ENCODE measurements at regions not wholly inside any gene's neighbourhood (a gene's known extent, or its start where the extent isn't known, plus 50 kb on each side); places are given as distances from the start of the nearest gene placed in this dataset.

GRCh38 chr16:76201385-76201784 lies 75.8 kb upstream of the CNTNAP4 start:
- Histone ChIP-seq H3K27me3 (no peaks in the 10 kb centered on the region), H3K4me3 (no peak overlapping the region), H3K27ac (no peak overlapping the region), H3K36me3 (no peaks in the 10 kb centered on the region), H3K4me1 (no peaks in the 10 kb centered on the region), H3K9me3 (no peaks in the 10 kb centered on the region)
- intact Hi-C loops (cut with DNase I), result no loop called here
- no peak for DNase-seq
- 51 to 67% methylated on average over 2 of the region's 2 CpGs for WGBS, 2 donors
- TF ChIP-seq POLR2A (IDR thresholded peaks at IDR 0.05), result no peak
- no peak for TF ChIP-seq POLR2AphosphoS5 (IDR thresholded peaks at IDR 0.05)
- TF ChIP-seq CTCF (IDR thresholded peaks at IDR 0.05), result no peak
- TF ChIP-seq EP300 (IDR thresholded peaks at IDR 0.05), result no peak

GRCh38 chr16:76204249-76204648 lies 73.0 kb upstream of the CNTNAP4 start:
- intact Hi-C loops (cut with DNase I), result no loop called here
- no peaks in the 10 kb centered on the region for H3K9me3 ChIP-seq
- no peak overlapping the region for H3K4me3 ChIP-seq
- H3K4me1 ChIP-seq, result no peaks in the 10 kb centered on the region
- DNase-seq, result no peak
- 43 to 73% methylated on average over 2 of the region's 2 CpGs for WGBS, 2 donors
- H3K36me3 ChIP-seq, result no peaks in the 10 kb centered on the region
- H3K27me3 ChIP-seq, result no peaks in the 10 kb centered on the region
- TF ChIP-seq CTCF (IDR thresholded peaks at IDR 0.05) (no peak), POLR2A (IDR thresholded peaks at IDR 0.05) (no peak), POLR2AphosphoS5 (IDR thresholded peaks at IDR 0.05) (no peak), EP300 (IDR thresholded peaks at IDR 0.05) (no peak)
- no peak overlapping the region for H3K27ac ChIP-seq

DNA sequence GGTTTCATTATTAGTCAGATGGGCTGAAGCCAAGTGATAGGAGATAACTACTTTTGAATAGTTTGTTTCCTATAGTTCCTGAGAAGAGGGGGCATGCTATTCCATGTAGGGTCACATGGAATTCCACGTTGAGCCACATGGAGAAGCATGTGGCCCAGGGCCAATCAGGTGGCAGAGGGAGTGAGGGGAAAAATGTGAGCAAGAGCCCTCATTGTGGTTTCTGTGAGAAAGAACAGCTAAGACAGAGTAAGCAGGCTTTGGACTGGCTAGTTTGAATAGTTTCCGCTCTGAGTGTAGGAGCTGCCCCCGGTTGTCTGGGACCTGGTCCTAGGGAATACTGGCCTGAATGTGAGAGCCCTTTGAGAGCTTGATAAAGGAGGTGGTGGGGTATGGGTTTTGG lies 69.9 kb upstream of the CNTNAP4 start:
- H3K4me1 ChIP-seq, result no peaks in the 10 kb centered on the region
- H3K27ac ChIP-seq, result no peak overlapping the region
- H3K9me3 ChIP-seq, result no peaks in the 10 kb centered on the region
- TF ChIP-seq CTCF (IDR thresholded peaks at IDR 0.05), result no peak
- intact Hi-C loops (cut with DNase I), result no loop called here
- WGBS, 2 donors, result 38 to 70% methylated on average over 3 of the region's 3 CpGs
- H3K4me3 ChIP-seq, result no peak overlapping the region
- no peaks in the 10 kb centered on the region for H3K27me3 ChIP-seq
- DNase-seq, result no peak
- H3K36me3 ChIP-seq, result no peaks in the 10 kb centered on the region

GRCh38 chr16:76210157-76210556 lies 67.0 kb upstream of the CNTNAP4 start:
- Histone ChIP-seq H3K4me3 (no peak overlapping the region), H3K27ac (no peak overlapping the region), H3K4me1 (no peaks in the 10 kb centered on the region), H3K36me3 (no peaks in the 10 kb centered on the region), H3K9me3 (no peaks in the 10 kb centered on the region), H3K27me3 (no peaks in the 10 kb centered on the region)
- intact Hi-C loops (cut with DNase I), result no loop called here
- DNase-seq, result no peak
- WGBS, 2 donors, result 71 to 74% methylated on average over 5 of the region's 5 CpGs
- TF ChIP-seq EP300 (IDR thresholded peaks at IDR 0.05) (no peak), POLR2AphosphoS5 (IDR thresholded peaks at IDR 0.05) (no peak), POLR2A (IDR thresholded peaks at IDR 0.05) (no peak), CTCF (IDR thresholded peaks at IDR 0.05) (no peak)

DNA sequence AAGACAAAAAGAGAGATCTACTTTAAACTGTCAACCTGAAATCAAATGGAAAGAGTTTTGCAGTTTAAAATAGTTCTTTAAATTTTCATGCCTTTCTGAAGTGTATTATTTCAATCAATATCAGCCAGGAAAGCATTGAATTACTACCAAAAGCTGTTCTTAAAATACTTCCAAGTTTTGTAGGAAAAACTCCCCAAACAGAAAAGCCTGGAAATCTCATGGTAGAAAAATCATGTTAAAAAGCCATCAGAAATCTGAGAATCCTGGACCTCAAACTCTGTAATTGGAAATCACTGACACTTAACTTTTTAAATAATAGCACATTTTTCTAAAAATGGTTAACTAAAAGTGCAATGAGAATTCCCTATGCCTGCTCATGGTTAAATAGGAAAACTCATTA lies 63.3 kb upstream of the CNTNAP4 start:
- no peaks in the 10 kb centered on the region for H3K36me3 ChIP-seq
- no peak for DNase-seq
- H3K27ac ChIP-seq, result no peak overlapping the region
- no peaks in the 10 kb centered on the region for H3K27me3 ChIP-seq
- no peaks in the 10 kb centered on the region for H3K9me3 ChIP-seq
- H3K4me3 ChIP-seq, result no peak overlapping the region
- H3K4me1 ChIP-seq, result no peaks in the 10 kb centered on the region
- no peak for TF ChIP-seq CTCF (IDR thresholded peaks at IDR 0.05)
- no peak for TF ChIP-seq POLR2AphosphoS5 (IDR thresholded peaks at IDR 0.05)
- no peak for TF ChIP-seq POLR2A (IDR thresholded peaks at IDR 0.05)
- TF ChIP-seq EP300 (IDR thresholded peaks at IDR 0.05), result no peak
- intact Hi-C loops (cut with DNase I), result no loop called here

All from sigmoid colon (tissue), 6 donors.